ENCODE measurements at regions not wholly inside any gene's neighbourhood (a gene's known extent, or its start where the extent isn't known, plus 50 kb on each side); places are given as distances from the start of the nearest gene placed in this dataset.

DNA sequence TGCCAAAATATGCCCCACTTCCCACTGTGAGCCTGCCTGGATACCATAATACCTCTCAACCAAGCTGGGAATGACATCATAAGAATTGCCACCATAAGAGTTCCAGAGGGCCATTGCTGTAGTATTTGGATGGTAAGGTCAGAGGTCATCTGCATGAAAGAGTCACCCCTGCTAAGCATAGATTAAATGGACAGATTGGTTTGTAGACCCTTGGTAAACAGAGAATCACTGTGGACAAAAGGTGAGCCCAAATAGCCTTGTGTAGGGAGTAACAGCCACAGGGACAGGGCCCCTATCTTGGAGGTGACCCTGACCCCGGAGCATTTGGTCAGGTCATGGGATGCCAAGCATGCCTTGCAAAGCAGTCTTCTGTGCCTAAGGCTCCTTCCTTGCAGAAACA is 129.7 kb downstream of the GPAM start:
- intact Hi-C loops (cut with micrococcal nuclease; ENCODE audit: unreplicated experiment): no loop called here
- no peak overlapping the region for H2AFZ ChIP-seq (ENCODE audit: control insufficient read depth, low read depth, low read length)
- peaks cover 0 to 2% of the 10 kb centered on the region in 2 experiments; a peak in 2 of 4 replicates for H3K27me3 ChIP-seq (replicated peaks in 1 of 2; ENCODE audit: control insufficient read depth in 2 of 2, insufficient read depth in 2 of 2, low read length in 1 of 2)
- H3K4me3 ChIP-seq: no peak overlapping the region
- BruUV-seq (replicated peaks): no TSS peak
- H3K4me2 ChIP-seq (ENCODE audit: control insufficient read depth, insufficient read depth): no peak overlapping the region
- ChIA-PET POLR2A (no interaction called here), SMC1A (ENCODE audit: uncharacterized antibody, unreplicated experiment) (no interaction called here), CTCF (no interaction called here), RAD21 (ENCODE audit: unreplicated experiment) (no interaction called here)
- no peak for ATAC-seq
- H3K9ac ChIP-seq (ENCODE audit: control insufficient read depth, insufficient read depth, low read length): no peak overlapping the region
- no peak for FAIRE-seq
- no peaks in the 10 kb centered on the region for H3K9me3 ChIP-seq (replicated peaks; ENCODE audit: control insufficient read depth, insufficient read depth, low read length)
- no peak for TF ChIP-seq GATAD2B (conservative IDR thresholded peaks at IDR 0.05; ENCODE audit: low read depth)
- TF ChIP-seq SREBF2 (IDR thresholded peaks at IDR 0.05; ENCODE audit: low read length): no peak
- TF ChIP-seq EP300 (IDR thresholded peaks at IDR 0.05; ENCODE audit: borderline replicate concordance in 1 of 2, control insufficient read depth in 1 of 2, low read depth in 2 of 2, low read length in 2 of 2): no peak
- TF ChIP-seq YY1 (IDR thresholded peaks at IDR 0.05; ENCODE audit: low read depth, low read length): no peak
- no peak for TF ChIP-seq SPI1 (IDR thresholded peaks at IDR 0.05; ENCODE audit: borderline replicate concordance, insufficient read depth, low read depth, low read length)
- TF ChIP-seq, protein P1, sequence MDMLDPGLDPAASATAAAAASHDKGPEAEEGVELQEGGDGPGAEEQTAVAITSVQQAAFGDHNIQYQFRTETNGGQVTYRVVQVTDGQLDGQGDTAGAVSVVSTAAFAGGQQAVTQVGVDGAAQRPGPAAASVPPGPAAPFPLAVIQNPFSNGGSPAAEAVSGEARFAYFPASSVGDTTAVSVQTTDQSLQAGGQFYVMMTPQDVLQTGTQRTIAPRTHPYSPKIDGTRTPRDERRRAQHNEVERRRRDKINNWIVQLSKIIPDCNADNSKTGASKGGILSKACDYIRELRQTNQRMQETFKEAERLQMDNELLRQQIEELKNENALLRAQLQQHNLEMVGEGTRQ (IDR thresholded peaks at IDR 0.05; ENCODE audit: borderline replicate concordance, low read depth, low read length): no peak
- TF ChIP-seq, protein P2, sequence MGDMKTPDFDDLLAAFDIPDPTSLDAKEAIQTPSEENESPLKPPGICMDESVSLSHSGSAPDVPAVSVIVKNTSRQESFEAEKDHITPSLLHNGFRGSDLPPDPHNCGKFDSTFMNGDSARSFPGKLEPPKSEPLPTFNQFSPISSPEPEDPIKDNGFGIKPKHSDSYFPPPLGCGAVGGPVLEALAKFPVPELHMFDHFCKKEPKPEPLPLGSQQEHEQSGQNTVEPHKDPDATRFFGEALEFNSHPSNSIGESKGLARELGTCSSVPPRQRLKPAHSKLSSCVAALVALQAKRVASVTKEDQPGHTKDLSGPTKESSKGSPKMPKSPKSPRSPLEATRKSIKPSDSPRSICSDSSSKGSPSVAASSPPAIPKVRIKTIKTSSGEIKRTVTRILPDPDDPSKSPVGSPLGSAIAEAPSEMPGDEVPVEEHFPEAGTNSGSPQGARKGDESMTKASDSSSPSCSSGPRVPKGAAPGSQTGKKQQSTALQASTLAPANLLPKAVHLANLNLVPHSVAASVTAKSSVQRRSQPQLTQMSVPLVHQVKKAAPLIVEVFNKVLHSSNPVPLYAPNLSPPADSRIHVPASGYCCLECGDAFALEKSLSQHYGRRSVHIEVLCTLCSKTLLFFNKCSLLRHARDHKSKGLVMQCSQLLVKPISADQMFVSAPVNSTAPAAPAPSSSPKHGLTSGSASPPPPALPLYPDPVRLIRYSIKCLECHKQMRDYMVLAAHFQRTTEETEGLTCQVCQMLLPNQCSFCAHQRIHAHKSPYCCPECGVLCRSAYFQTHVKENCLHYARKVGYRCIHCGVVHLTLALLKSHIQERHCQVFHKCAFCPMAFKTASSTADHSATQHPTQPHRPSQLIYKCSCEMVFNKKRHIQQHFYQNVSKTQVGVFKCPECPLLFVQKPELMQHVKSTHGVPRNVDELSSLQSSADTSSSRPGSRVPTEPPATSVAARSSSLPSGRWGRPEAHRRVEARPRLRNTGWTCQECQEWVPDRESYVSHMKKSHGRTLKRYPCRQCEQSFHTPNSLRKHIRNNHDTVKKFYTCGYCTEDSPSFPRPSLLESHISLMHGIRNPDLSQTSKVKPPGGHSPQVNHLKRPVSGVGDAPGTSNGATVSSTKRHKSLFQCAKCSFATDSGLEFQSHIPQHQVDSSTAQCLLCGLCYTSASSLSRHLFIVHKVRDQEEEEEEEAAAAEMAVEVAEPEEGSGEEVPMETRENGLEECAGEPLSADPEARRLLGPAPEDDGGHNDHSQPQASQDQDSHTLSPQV (IDR thresholded peaks at IDR 0.05): no peak
- TF ChIP-seq HDGF (IDR thresholded peaks at IDR 0.05): no peak
- no peak for TF ChIP-seq TCF7 (IDR thresholded peaks at IDR 0.05; ENCODE audit: borderline replicate concordance)
- TF ChIP-seq FOXM1 (IDR thresholded peaks at IDR 0.05; ENCODE audit: low read depth, low read length): no peak
- TF ChIP-seq EGR1 (IDR thresholded peaks at IDR 0.05; ENCODE audit: borderline replicate concordance in 1 of 2, low read depth in 2 of 2, low read length in 2 of 2): no peak
- no peak for TF ChIP-seq MEF2A (IDR thresholded peaks at IDR 0.05; ENCODE audit: insufficient read depth, low read depth, low read length)
- TF ChIP-seq, protein P3, sequence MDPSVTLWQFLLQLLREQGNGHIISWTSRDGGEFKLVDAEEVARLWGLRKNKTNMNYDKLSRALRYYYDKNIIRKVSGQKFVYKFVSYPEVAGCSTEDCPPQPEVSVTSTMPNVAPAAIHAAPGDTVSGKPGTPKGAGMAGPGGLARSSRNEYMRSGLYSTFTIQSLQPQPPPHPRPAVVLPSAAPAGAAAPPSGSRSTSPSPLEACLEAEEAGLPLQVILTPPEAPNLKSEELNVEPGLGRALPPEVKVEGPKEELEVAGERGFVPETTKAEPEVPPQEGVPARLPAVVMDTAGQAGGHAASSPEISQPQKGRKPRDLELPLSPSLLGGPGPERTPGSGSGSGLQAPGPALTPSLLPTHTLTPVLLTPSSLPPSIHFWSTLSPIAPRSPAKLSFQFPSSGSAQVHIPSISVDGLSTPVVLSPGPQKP (IDR thresholded peaks at IDR 0.05; ENCODE audit: low read depth, low read length): no peak
- TF ChIP-seq MTA2 (IDR thresholded peaks at IDR 0.05; ENCODE audit: low read depth): no peak
- TF ChIP-seq NFXL1 (IDR thresholded peaks at IDR 0.05; ENCODE audit: borderline replicate concordance): no peak
- no peak for TF ChIP-seq ZNF274 (IDR thresholded peaks at IDR 0.05; ENCODE audit: insufficient read depth, insufficient read length)
- H3K4me1 ChIP-seq (ENCODE audit: control insufficient read depth, insufficient read depth, low read length): no peaks in the 10 kb centered on the region
- DNase-seq (ENCODE audit: low read depth, low spot score): no peak
- H3K27ac ChIP-seq (ENCODE audit: control insufficient read depth, insufficient read depth): no peak overlapping the region
- WGBS (ENCODE audit: insufficient coverage, insufficient replicate concordance, low lambda C conversion rate, missing lambda C conversion rate): 0% methylated on average over 1 of the region's 1 CpG
- no peaks in the 10 kb centered on the region for H3K79me2 ChIP-seq (ENCODE audit: control insufficient read depth, insufficient read depth, low read length)
- no peaks in the 10 kb centered on the region for H3K36me3 ChIP-seq (ENCODE audit: control insufficient read depth in 2 of 2, insufficient read depth in 2 of 2, low read length in 1 of 2)
- H4K20me1 ChIP-seq (ENCODE audit: control insufficient read depth, insufficient read depth): no peaks in the 10 kb centered on the region
- in situ Hi-C loops (cut with MboI): no loop called here
